Chondrocyte (in vitro differentiated cells): ENCODE measurements at regions not wholly inside any gene's neighbourhood (a gene's known extent, or its start where the extent isn't known, plus 50 kb on each side); places are given as distances from the start of the nearest gene placed in this dataset.

Experiments used
- DNase-seq: peaks from one replicate; pipeline ENCODE4 v3.0.0; 2021; ENCODE audit warnings: mixed read lengths, low spot score
- H3K27ac Mint-ChIP-seq: one replicate; pipeline ENCODE4 v1.8.0; 2021; ENCODE audit warnings: mild to moderate bottlenecking, moderate library complexity, mixed read lengths; ENCODE audit not compliant: unreplicated experiment
- H3K27me3 Mint-ChIP-seq: 2 replicates; pipeline ENCODE4 v1.8.0; 2021; ENCODE audit warnings: low read depth, mixed read lengths
- H3K36me3 Mint-ChIP-seq: 2 replicates; pipeline ENCODE4 v1.8.0; 2021; ENCODE audit warnings: low read depth, mixed read lengths
- H3K4me1 Mint-ChIP-seq: 2 replicates; pipeline ENCODE4 v1.8.0; 2021; ENCODE audit warnings: low read depth, mild to moderate bottlenecking, mixed read lengths
- H3K4me3 Mint-ChIP-seq: one replicate; pipeline ENCODE4 v1.8.0; 2021; ENCODE audit warnings: mild to moderate bottlenecking, moderate library complexity, mixed read lengths; ENCODE audit not compliant: unreplicated experiment
- H3K9me3 Mint-ChIP-seq: 2 replicates; pipeline ENCODE4 v1.8.0; 2021; ENCODE audit warnings: low read depth, mixed read lengths
- TF ChIP-seq, protein P1 (sequence below): fragments of 200-600 bp; sonication (generic); IDR thresholded peaks from 2 replicates; pipeline ENCODE4 v1.5.0; 2021; ENCODE audit warnings: antibody characterized with exemption, mild to moderate bottlenecking, moderate library complexity

DNA sequence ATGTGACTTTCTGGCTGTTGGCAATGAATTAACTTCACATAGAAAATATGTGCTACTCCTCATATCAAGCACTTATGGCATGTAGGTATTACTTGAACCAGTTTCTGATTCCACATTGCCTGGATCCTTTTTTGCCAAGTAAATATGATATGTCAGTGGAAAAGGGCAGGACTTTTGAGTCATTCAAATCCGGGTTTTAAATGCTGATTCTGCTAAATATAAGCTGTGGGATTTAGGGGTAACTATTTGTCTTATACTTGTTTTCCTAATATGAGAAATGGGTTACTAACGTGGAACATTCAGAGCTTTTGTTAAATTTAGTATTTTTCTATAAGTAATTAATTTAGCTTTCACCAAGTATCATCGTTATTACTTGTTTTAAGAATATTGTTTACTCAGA lies 108.0 kb upstream of the HGF start:
- Mint-ChIP-seq H3K27me3 (no peaks in the 10 kb centered on the region), H3K27ac (no peak overlapping the region), H3K9me3 (no peaks in the 10 kb centered on the region), H3K36me3 (no peaks in the 10 kb centered on the region), H3K4me3 (no peak overlapping the region), H3K4me1 (peaks cover 15% of the 10 kb centered on the region)
- TF ChIP-seq, protein P1, sequence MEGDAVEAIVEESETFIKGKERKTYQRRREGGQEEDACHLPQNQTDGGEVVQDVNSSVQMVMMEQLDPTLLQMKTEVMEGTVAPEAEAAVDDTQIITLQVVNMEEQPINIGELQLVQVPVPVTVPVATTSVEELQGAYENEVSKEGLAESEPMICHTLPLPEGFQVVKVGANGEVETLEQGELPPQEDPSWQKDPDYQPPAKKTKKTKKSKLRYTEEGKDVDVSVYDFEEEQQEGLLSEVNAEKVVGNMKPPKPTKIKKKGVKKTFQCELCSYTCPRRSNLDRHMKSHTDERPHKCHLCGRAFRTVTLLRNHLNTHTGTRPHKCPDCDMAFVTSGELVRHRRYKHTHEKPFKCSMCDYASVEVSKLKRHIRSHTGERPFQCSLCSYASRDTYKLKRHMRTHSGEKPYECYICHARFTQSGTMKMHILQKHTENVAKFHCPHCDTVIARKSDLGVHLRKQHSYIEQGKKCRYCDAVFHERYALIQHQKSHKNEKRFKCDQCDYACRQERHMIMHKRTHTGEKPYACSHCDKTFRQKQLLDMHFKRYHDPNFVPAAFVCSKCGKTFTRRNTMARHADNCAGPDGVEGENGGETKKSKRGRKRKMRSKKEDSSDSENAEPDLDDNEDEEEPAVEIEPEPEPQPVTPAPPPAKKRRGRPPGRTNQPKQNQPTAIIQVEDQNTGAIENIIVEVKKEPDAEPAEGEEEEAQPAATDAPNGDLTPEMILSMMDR: no peak
- no peak for DNase-seq

DNA sequence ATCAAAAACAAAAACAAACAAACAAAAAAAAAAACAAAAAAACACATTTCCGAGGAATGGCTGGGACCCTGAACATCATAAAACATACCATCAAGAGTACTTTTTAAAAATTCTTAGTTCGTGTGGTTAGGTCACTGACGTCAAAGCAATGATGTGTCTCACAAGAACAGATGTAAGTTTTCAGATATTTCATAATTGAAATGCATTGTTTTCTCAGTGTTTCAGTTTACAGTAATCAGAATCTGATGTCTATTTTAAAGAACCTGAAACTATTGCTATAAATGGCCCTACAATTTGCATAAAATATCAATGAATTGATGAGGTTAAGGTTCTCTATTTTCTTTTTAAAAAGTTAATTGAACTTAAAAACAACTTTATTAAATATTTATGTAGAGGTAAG lies 103.7 kb upstream of the HGF start:
- no peak for DNase-seq
- no peaks in the 10 kb centered on the region for H3K36me3 Mint-ChIP-seq
- no peaks in the 10 kb centered on the region for H3K4me1 Mint-ChIP-seq
- TF ChIP-seq, protein P1: no peak
- no peaks in the 10 kb centered on the region for H3K27me3 Mint-ChIP-seq
- no peak overlapping the region for H3K4me3 Mint-ChIP-seq
- H3K9me3 Mint-ChIP-seq: peaks cover 8% of the 10 kb centered on the region
- no peak overlapping the region for H3K27ac Mint-ChIP-seq

DNA sequence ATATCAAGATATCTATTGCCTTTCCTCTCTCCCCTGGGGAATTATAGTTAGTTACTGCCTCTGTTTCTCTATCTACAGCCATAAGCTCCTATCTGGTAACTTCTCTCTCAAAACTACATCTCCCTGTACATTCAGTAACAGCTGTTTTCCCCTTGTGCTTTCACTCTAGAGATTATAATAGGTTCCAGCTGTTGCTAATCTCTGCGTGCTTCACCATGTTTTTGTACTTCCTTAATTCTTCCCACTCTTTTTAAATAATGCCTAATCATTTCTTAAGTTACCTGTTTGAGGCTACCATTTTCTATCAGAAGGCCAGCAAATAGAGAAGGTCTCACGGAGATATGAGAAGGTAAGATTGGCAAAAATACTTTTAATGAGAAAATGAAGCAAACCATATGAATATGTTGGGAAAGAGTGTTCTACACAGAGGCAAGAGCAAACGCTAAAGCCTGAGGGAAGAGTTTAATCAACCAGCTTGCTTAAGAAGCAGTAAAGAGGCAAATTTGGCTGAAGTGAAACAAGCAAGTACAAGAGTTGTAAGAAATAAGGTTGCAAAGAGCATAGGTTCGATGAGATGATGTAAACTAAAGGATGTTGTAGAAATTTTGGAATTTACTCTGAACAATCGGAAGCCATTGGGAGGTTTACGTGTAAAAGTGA lies 101.9 kb upstream of the HGF start:
- Mint-ChIP-seq H3K27me3 (no peaks in the 10 kb centered on the region), H3K4me3 (no peak overlapping the region), H3K27ac (no peak overlapping the region), H3K4me1 (no peaks in the 10 kb centered on the region), H3K36me3 (no peaks in the 10 kb centered on the region), H3K9me3 (peaks cover 8% of the 10 kb centered on the region)
- DNase-seq: no peak
- TF ChIP-seq, protein P1: no peak

DNA sequence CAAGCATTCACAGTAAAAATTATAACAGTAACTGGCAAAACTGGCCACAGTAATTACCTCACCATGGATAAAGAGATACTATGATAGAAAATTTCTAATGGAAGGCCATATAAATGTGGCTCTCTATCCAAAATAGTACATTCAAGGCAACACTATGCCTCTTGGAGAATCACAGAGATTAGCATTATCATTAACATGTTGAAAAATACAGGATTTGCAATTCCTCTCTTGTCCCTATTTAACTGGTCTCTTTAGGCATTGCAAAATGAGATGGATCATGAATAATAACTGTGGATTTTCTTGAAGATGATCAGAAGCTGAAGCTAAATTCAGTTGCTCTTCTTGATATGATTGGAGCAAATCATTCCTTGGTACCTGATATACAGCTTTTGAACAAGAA lies 100.8 kb upstream of the HGF start:
- no peak overlapping the region for H3K27ac Mint-ChIP-seq
- no peaks in the 10 kb centered on the region for H3K27me3 Mint-ChIP-seq
- H3K9me3 Mint-ChIP-seq: peaks cover 8% of the 10 kb centered on the region
- no peaks in the 10 kb centered on the region for H3K4me1 Mint-ChIP-seq
- no peak for DNase-seq
- H3K36me3 Mint-ChIP-seq: no peaks in the 10 kb centered on the region
- H3K4me3 Mint-ChIP-seq: no peak overlapping the region
- TF ChIP-seq, protein P1: no peak

DNA sequence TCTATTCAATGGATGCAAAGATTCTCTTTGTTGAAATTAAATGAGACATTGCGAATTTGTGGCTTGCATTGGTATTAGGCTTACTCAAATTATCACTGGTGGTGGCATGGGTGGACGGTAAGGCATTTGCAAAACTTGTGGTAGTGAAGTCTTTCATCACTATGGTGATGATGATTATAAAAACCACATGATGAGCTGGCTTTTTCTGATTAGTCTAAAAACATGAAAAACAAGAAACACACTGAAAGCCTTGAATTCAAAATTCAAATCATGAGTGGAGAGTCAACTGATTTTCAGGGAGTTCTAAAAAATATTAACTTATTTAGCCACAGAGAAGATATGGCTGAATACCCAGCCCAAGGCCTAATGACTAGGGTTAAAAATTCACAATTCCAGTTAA lies 99.8 kb upstream of the HGF start:
- H3K27me3 Mint-ChIP-seq: no peaks in the 10 kb centered on the region
- no peaks in the 10 kb centered on the region for H3K36me3 Mint-ChIP-seq
- TF ChIP-seq, protein P1: no peak
- no peak for DNase-seq
- no peak overlapping the region for H3K27ac Mint-ChIP-seq
- no peaks in the 10 kb centered on the region for H3K4me1 Mint-ChIP-seq
- H3K4me3 Mint-ChIP-seq: no peak overlapping the region
- peaks cover 8% of the 10 kb centered on the region for H3K9me3 Mint-ChIP-seq
